Stimulated activated CD4-positive, alpha-beta T cell treated with anti-CD3 and anti-CD28 coated beads, Interleukin-15, amount 100 ng/mL, for 24 hours (primary cell): ENCODE measurements at regions not wholly inside any gene's neighbourhood (a gene's known extent, or its start where the extent isn't known, plus 50 kb on each side); places are given as distances from the start of the nearest gene placed in this dataset.
A peak's percentile ranks its signal among the peaks of the same experiment; 100 is the strongest.

Experiments
- DNase-seq: peaks from one replicate; pipeline ENCODE4 v3.0.0-alpha.2; 2020

GRCh38 chr18:51739044-51739666 is 541.7 kb upstream of the MEX3C start:
- DNase-seq: no peak

GRCh38 chr18:51751901-51752300 is 554.4 kb upstream of the MEX3C start:
- peak; percentile 1 for DNase-seq

GRCh38 chr18:51753365-51754057 is 556.0 kb upstream of the MEX3C start:
- DNase-seq: no peak

- DNase-seq: no peak
Observed at GRCh38 chr18:51754566-51754965, 557.1 kb upstream of the MEX3C start.

- DNase-seq: no peak
Observed at GRCh38 chr18:51757255-51757924, 559.9 kb upstream of the MEX3C start.

- no peak for DNase-seq
Observed at GRCh38 chr18:51762373-51762772, 564.9 kb upstream of the MEX3C start.

- no peak for DNase-seq
Observed at GRCh38 chr18:51765606-51766360, 568.3 kb upstream of the MEX3C start.

- no peak for DNase-seq
Observed at GRCh38 chr18:51767293-51767692, 569.8 kb upstream of the MEX3C start.

GRCh38 chr18:51778115-51778514 is 561.9 kb upstream of the DCC start:
- no peak for DNase-seq

- DNase-seq: no peak
Observed at GRCh38 chr18:51789871-51790270, 550.1 kb upstream of the DCC start.

- no peak for DNase-seq
Observed at GRCh38 chr18:51801514-51801913, 538.5 kb upstream of the DCC start.

- no peak for DNase-seq
Observed at GRCh38 chr18:51802569-51803428, 537.2 kb upstream of the DCC start.

- DNase-seq: no peak
Observed at GRCh38 chr18:51807336-51807735, 532.7 kb upstream of the DCC start.

- DNase-seq: no peak
Observed at GRCh38 chr18:51811883-51812282, 528.1 kb upstream of the DCC start.

- DNase-seq: no peak
Observed at GRCh38 chr18:51813740-51814139, 526.3 kb upstream of the DCC start.

GRCh38 chr18:51821610-51822009 is 518.4 kb upstream of the DCC start:
- DNase-seq: no peak

- no peak for DNase-seq
Observed at GRCh38 chr18:51824746-51825145, 515.3 kb upstream of the DCC start.

- DNase-seq: no peak
Observed at GRCh38 chr18:51833850-51834249, 506.1 kb upstream of the DCC start.

GRCh38 chr18:51848702-51849101 is 491.3 kb upstream of the DCC start:
- DNase-seq: no peak

- DNase-seq: no peak
Observed at GRCh38 chr18:51852681-51853080, 487.3 kb upstream of the DCC start.

GRCh38 chr18:51857989-51858388 is 482.0 kb upstream of the DCC start:
- DNase-seq: no peak

GRCh38 chr18:51861046-51861445 is 479.0 kb upstream of the DCC start:
- no peak for DNase-seq
